HL-60/S4 treated with phorbol 12-myristate 13-acetate at 8.2 ng/mL for 4 days and 3 days (cell line): ENCODE measurements at regions not wholly inside any gene's neighbourhood (a gene's known extent, or its start where the extent isn't known, plus 50 kb on each side); places are given as distances from the start of the nearest gene placed in this dataset.
"Not testable (repeated sequence)": the region's sequence is repeated elsewhere in the genome, so short reads cannot be mapped to it uniquely, and the experiment has no call there.

Source experiments
- in situ Hi-C: fragments of 300-500 bp; cut with MboI; formaldehyde crosslinking; loops from 2 replicates; pipeline ENCODE4 v1.15.0; 2022; ENCODE audit warnings: low sequenced_read_pairs

- in situ Hi-C loops: no loop called here
These were observed 104.5 kb upstream of the CIBAR2 start for GRCh38 chr16:85216522-85217375.

- in situ Hi-C loops: no loop called here
These were observed 108.0 kb upstream of the CIBAR2 start for GRCh38 chr16:85220125-85220839.

GRCh38 chr16:85220964-85221731, 108.9 kb upstream of the CIBAR2 start:
- in situ Hi-C loops: no loop called here

- in situ Hi-C loops: no loop called here
These were observed 109.5 kb upstream of the CIBAR2 start for GRCh38 chr16:85221771-85222154.

- in situ Hi-C loops: no loop called here
These were observed 110.0 kb upstream of the CIBAR2 start for GRCh38 chr16:85222155-85222863.

- in situ Hi-C loops: no loop called here
These were observed 113.0 kb upstream of the CIBAR2 start for GRCh38 chr16:85225257-85225656.

- in situ Hi-C loops: no loop called here
These were observed 113.4 kb upstream of the CIBAR2 start for GRCh38 chr16:85225721-85226120.

GRCh38 chr16:85227084-85227945, 115.0 kb upstream of the CIBAR2 start:
- in situ Hi-C loops: no loop called here

GRCh38 chr16:85227946-85228862, 115.9 kb upstream of the CIBAR2 start:
- in situ Hi-C loops: no loop called here

- in situ Hi-C loops: no loop called here
These were observed 116.7 kb upstream of the CIBAR2 start for GRCh38 chr16:85228970-85229430.

GRCh38 chr16:85229869-85230462, 117.7 kb upstream of the CIBAR2 start:
- in situ Hi-C loops: no loop called here

- in situ Hi-C loops: not testable (repeated sequence)
These were observed 118.6 kb upstream of the CIBAR2 start for GRCh38 chr16:85230764-85231383.

GRCh38 chr16:85231959-85232358, 119.7 kb upstream of the CIBAR2 start:
- in situ Hi-C loops: no loop called here

GRCh38 chr16:85232369-85233142, 120.3 kb upstream of the CIBAR2 start:
- in situ Hi-C loops: no loop called here

GRCh38 chr16:85233516-85233915, 121.2 kb upstream of the CIBAR2 start:
- in situ Hi-C loops: no loop called here

- in situ Hi-C loops: no loop called here
These were observed 122.3 kb upstream of the CIBAR2 start for GRCh38 chr16:85234310-85235204.
